Caco-2 (cell line): ENCODE measurements at regions not wholly inside any gene's neighbourhood (a gene's known extent, or its start where the extent isn't known, plus 50 kb on each side); places are given as distances from the start of the nearest gene placed in this dataset.

Experiments
- BruUV-seq: library from RNA; stranded (reverse); fragments of 400-500 nt; replicated peaks from 2 replicates; lab custom pipeline; 2021; lab: Mats Ljungman, UMichigan
- CTCF ChIA-PET: fragments of 300-600 bp; sonication (Branson Sonifier 250); formaldehyde crosslinking; loops from one replicate; lab custom pipeline; 2022; ENCODE audit warnings: antibody characterized with exemption; lab: Charles Lee
- POLR2A ChIA-PET: fragments of 300-600 bp; sonication (Branson Sonifier 250); formaldehyde crosslinking; loops from one replicate; lab custom pipeline; 2022; ENCODE audit warnings: antibody characterized with exemption; lab: Charles Lee
- DNase-seq, 2 experiments: peaks; one replicate each; pipeline versions ENCODE4 v3.0.0 to v3.0.0-alpha.2; 2020 to 2022
- H3K27me3 ChIP-seq: replicated peaks from 2 replicates; pipeline ENCODE4 v1.6.0; 2011; ENCODE audit warnings: low read length; ENCODE audit not compliant: control insufficient read depth, insufficient read depth
- H3K36me3 ChIP-seq: 2 replicates; pipeline ENCODE4 v1.5.1; 2011; ENCODE audit warnings: low read length; ENCODE audit not compliant: control insufficient read depth, insufficient read depth
- H3K4me1 ChIP-seq: fragments of 250-450 bp; sonication (Bioruptor Pico); 2 replicates; pipeline ENCODE4 v1.5.1; 2020; ENCODE audit warnings: mild to moderate bottlenecking
- H3K4me3 ChIP-seq: 2 replicates; pipeline ENCODE4 v1.5.1; 2011; ENCODE audit warnings: low read depth, mild to moderate bottlenecking, control low read depth, low read length
- H3K9me3 ChIP-seq: fragments of 250-450 bp; sonication (Bioruptor Pico); 2 replicates; pipeline ENCODE4 v1.5.1; 2020; ENCODE audit warnings: mild to moderate bottlenecking, moderate library complexity
- H3K27ac Mint-ChIP-seq: one replicate; pipeline ENCODE4 v1.8.0; 2022; ENCODE audit warnings: mixed read lengths; ENCODE audit not compliant: unreplicated experiment
- H3K27me3 Mint-ChIP-seq: one replicate; pipeline ENCODE4 v1.8.0; 2022; ENCODE audit warnings: mixed read lengths; ENCODE audit not compliant: insufficient read depth, unreplicated experiment
- H3K36me3 Mint-ChIP-seq: one replicate; pipeline ENCODE4 v1.8.0; 2022; ENCODE audit warnings: mild to moderate bottlenecking, mixed read lengths; ENCODE audit not compliant: insufficient read depth, unreplicated experiment
- H3K4me1 Mint-ChIP-seq: one replicate; pipeline ENCODE4 v1.8.0; 2022; ENCODE audit warnings: low read depth, mixed read lengths; ENCODE audit not compliant: unreplicated experiment
- H3K4me3 Mint-ChIP-seq: one replicate; pipeline ENCODE4 v1.8.0; 2022; ENCODE audit warnings: mild to moderate bottlenecking, moderate library complexity, mixed read lengths; ENCODE audit not compliant: unreplicated experiment
- H3K9me3 Mint-ChIP-seq: one replicate; pipeline ENCODE4 v1.8.0; 2022; ENCODE audit warnings: mixed read lengths; ENCODE audit not compliant: unreplicated experiment
- CTCF ChIP-seq, 2 experiments: fragments of 200-600 bp in 1 of 2; IDR thresholded peaks; 1 replicate in 1 of 2; 2 replicates in 1 of 2; pipeline versions ENCODE4 v1.5.1 to v1.8.0; 2011 to 2022; ENCODE audit warnings: antibody characterized with exemption in 1 of 2, control low read depth in 1 of 2, inconsistent platforms in 1 of 2, low read depth in 1 of 2, low read length in 1 of 2, mild to moderate bottlenecking in 1 of 2, moderate library complexity in 1 of 2; ENCODE audit not compliant: insufficient read depth in 1 of 2, severe bottlenecking in 1 of 2, unreplicated experiment in 1 of 2
- intact Hi-C: fragments of 100-400 bp; cut with micrococcal nuclease; formaldehyde crosslinking; loops from one replicate; pipeline ENCODE4 v1.10.0; 2022; ENCODE audit not compliant: unreplicated experiment

- POLR2A ChIA-PET: no interaction called here
- Mint-ChIP-seq H3K9me3 (no peaks in the 10 kb centered on the region), H3K4me1 (no peaks in the 10 kb centered on the region), H3K36me3 (no peaks in the 10 kb centered on the region), H3K27ac (no peak overlapping the region), H3K4me3 (no peak overlapping the region), H3K27me3 (peaks cover 10% of the 10 kb centered on the region)
- Histone ChIP-seq H3K9me3 (no peaks in the 10 kb centered on the region; the same call in 1 of the 2 replicates), H3K27me3 (no peaks in the 10 kb centered on the region), H3K36me3 (no peaks in the 10 kb centered on the region), H3K4me1 (no peaks in the 10 kb centered on the region), H3K4me3 (no peak overlapping the region)
- intact Hi-C loops: no loop called here
- no peak for TF ChIP-seq CTCF (IDR thresholded peaks at IDR 0.05; ENCODE audit: insufficient read depth in 1 of 2, low read depth in 1 of 2, low read length in 1 of 2, severe bottlenecking in 1 of 2, unreplicated experiment in 1 of 2)
- BruUV-seq: no TSS peak
- DNase-seq: no peak
- CTCF ChIA-PET: no interaction called here
These were observed 249.3 kb upstream of the VEPH1 start for GRCh38 chr3:157752554-157752953.

- Histone ChIP-seq H3K27me3 (no peaks in the 10 kb centered on the region), H3K9me3 (no peaks in the 10 kb centered on the region; the same call in 1 of the 2 replicates), H3K36me3 (no peaks in the 10 kb centered on the region), H3K4me1 (no peaks in the 10 kb centered on the region), H3K4me3 (no peak overlapping the region)
- no TSS peak for BruUV-seq
- Mint-ChIP-seq H3K4me1 (no peaks in the 10 kb centered on the region), H3K9me3 (no peaks in the 10 kb centered on the region), H3K27ac (no peak overlapping the region), H3K4me3 (no peak overlapping the region), H3K36me3 (no peaks in the 10 kb centered on the region), H3K27me3 (peaks cover 10% of the 10 kb centered on the region)
- no peak for DNase-seq
- intact Hi-C loops: no loop called here
- ChIA-PET POLR2A (no interaction called here), CTCF (no interaction called here)
- TF ChIP-seq CTCF (IDR thresholded peaks at IDR 0.05; ENCODE audit: insufficient read depth in 1 of 2, low read depth in 1 of 2, low read length in 1 of 2, severe bottlenecking in 1 of 2, unreplicated experiment in 1 of 2): no peak
These were observed 248.2 kb upstream of the VEPH1 start for GRCh38 chr3:157751386-157751785.

GRCh38 chr3:157746391-157746790 is 243.2 kb upstream of the VEPH1 start:
- CTCF ChIA-PET: no interaction called here
- DNase-seq: no peak
- intact Hi-C loops: no loop called here

More at GRCh38 chr3:157746391-157746790, 243.2 kb upstream of the VEPH1 start:
- no peak overlapping the region for H3K4me3 ChIP-seq
- H3K27me3 Mint-ChIP-seq: peaks cover 3% of the 10 kb centered on the region
- H3K27me3 ChIP-seq: no peaks in the 10 kb centered on the region
- no peak overlapping the region for H3K27ac Mint-ChIP-seq
- no peak for TF ChIP-seq CTCF (IDR thresholded peaks at IDR 0.05; ENCODE audit: insufficient read depth in 1 of 2, low read depth in 1 of 2, low read length in 1 of 2, severe bottlenecking in 1 of 2, unreplicated experiment in 1 of 2)
- H3K9me3 ChIP-seq: no peaks in the 10 kb centered on the region; the same call in 1 of the 2 replicates
- H3K4me3 Mint-ChIP-seq: no peak overlapping the region
- no TSS peak for BruUV-seq
- no peaks in the 10 kb centered on the region for H3K36me3 ChIP-seq
- POLR2A ChIA-PET: no interaction called here
- no peaks in the 10 kb centered on the region for H3K36me3 Mint-ChIP-seq
- H3K9me3 Mint-ChIP-seq: no peaks in the 10 kb centered on the region
- H3K4me1 ChIP-seq: no peaks in the 10 kb centered on the region
- H3K4me1 Mint-ChIP-seq: no peaks in the 10 kb centered on the region
